Osteoblast (primary cell): ENCODE measurements at regions not wholly inside any gene's neighbourhood (a gene's known extent, or its start where the extent isn't known, plus 50 kb on each side); places are given as distances from the start of the nearest gene placed in this dataset.

Experiments used
- DNase-seq: peaks from one replicate; pipeline ENCODE4 v3.0.0; 2011; ENCODE audit warnings: low spot score, mixed read lengths; ENCODE audit not compliant: insufficient read length; ENCODE audit errors: missing footprints
- H2AFZ ChIP-seq: 2 replicates; pipeline ENCODE4 v1.6.0; 2011; ENCODE audit warnings: mild to moderate bottlenecking, low read length
- H3K27ac ChIP-seq: 2 replicates; pipeline ENCODE4 v1.5.1; 2011; ENCODE audit warnings: mild to moderate bottlenecking, low read depth, low read length, moderate library complexity
- H3K27me3 ChIP-seq: 2 replicates; pipeline ENCODE4 v1.6.0; 2012; ENCODE audit warnings: mild to moderate bottlenecking, control low read depth, inconsistent platforms, low read length, moderate library complexity; ENCODE audit not compliant: insufficient read depth
- H3K36me3 ChIP-seq: 2 replicates; pipeline ENCODE4 v1.5.1; 2011; ENCODE audit warnings: mild to moderate bottlenecking, low read length, control low read depth, moderate library complexity; ENCODE audit not compliant: insufficient read depth
- H3K4me1 ChIP-seq: 2 replicates; pipeline ENCODE4 v1.5.1; 2011; ENCODE audit warnings: mild to moderate bottlenecking, low read length, control low read depth, moderate library complexity; ENCODE audit not compliant: insufficient read depth
- H3K4me2 ChIP-seq: 2 replicates; pipeline ENCODE4 v1.6.0; 2011; ENCODE audit warnings: mild to moderate bottlenecking, low read length; ENCODE audit not compliant: insufficient read depth
- H3K4me3 ChIP-seq: fragments of 200-600 bp; sonication (generic); 3 replicates; pipeline ENCODE4 v1.5.1; 2012; ENCODE audit warnings: mild to moderate bottlenecking, low read length, inconsistent platforms; ENCODE audit not compliant: insufficient read depth
- H3K79me2 ChIP-seq: 2 replicates; pipeline ENCODE4 v1.6.0; 2012; ENCODE audit warnings: mild to moderate bottlenecking, low read length, control low read depth, inconsistent platforms; ENCODE audit not compliant: insufficient read depth
- H3K9me3 ChIP-seq: 2 replicates; pipeline ENCODE4 v1.5.1; 2011; ENCODE audit warnings: low read depth, low read length, control low read depth
- H4K20me1 ChIP-seq: 2 replicates; pipeline ENCODE4 v1.6.0; 2012; ENCODE audit warnings: mild to moderate bottlenecking, low read length, control low read depth; ENCODE audit not compliant: insufficient read depth
- TF ChIP-seq, protein P1 (sequence below): IDR thresholded peaks from 2 replicates; pipeline ENCODE4 v1.5.1; 2011; ENCODE audit warnings: mild to moderate bottlenecking, low read depth, low read length, moderate library complexity; ENCODE audit errors: extremely low read depth

DNA sequence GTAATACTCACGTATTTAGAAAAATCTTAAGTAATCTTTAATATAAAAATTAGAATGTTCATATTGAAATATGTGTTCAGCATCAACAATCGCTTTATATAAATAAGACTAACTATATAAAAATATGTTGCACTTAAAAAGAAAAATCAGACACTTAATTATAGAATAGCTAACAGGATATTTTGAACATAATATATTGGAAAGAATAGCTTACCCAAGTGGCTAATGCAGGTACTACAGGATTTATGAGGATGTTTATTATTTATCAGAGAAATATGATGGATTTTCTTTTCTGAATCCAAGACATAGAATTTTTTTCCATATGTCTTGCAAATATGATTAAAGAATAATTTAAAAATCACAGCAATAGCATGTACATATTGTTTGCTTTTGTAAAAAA is 567.9 kb upstream of the GBE1 start:
- Histone ChIP-seq H3K4me1 (no peaks in the 10 kb centered on the region), H3K27ac (no peak overlapping the region), H3K4me2 (no peak overlapping the region), H3K27me3 (no peaks in the 10 kb centered on the region), H3K36me3 (no peaks in the 10 kb centered on the region), H3K79me2 (no peaks in the 10 kb centered on the region), H4K20me1 (no peaks in the 10 kb centered on the region), H2AFZ (no peak overlapping the region), H3K9me3 (no peaks in the 10 kb centered on the region), H3K4me3 (no peak overlapping the region)
- TF ChIP-seq, protein P1, sequence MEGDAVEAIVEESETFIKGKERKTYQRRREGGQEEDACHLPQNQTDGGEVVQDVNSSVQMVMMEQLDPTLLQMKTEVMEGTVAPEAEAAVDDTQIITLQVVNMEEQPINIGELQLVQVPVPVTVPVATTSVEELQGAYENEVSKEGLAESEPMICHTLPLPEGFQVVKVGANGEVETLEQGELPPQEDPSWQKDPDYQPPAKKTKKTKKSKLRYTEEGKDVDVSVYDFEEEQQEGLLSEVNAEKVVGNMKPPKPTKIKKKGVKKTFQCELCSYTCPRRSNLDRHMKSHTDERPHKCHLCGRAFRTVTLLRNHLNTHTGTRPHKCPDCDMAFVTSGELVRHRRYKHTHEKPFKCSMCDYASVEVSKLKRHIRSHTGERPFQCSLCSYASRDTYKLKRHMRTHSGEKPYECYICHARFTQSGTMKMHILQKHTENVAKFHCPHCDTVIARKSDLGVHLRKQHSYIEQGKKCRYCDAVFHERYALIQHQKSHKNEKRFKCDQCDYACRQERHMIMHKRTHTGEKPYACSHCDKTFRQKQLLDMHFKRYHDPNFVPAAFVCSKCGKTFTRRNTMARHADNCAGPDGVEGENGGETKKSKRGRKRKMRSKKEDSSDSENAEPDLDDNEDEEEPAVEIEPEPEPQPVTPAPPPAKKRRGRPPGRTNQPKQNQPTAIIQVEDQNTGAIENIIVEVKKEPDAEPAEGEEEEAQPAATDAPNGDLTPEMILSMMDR = no peak
- no peak for DNase-seq

DNA sequence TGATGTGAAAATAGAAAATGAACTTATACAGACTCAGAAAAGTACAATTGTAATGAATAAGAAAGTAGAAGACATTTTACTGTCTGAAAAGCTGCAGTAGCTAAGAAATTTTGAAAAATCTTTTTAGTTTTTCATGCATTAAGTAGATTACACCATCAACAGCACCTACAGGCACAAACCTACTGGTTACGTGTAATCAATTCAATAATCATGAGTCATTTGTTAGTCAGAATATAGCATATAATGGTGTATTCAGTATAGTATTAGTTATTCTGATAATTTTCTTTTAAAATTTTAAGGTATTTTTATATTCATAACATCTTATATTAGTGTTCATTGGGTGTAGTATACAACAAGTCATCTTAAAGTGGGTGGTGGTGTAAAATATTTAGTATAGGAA is 550.5 kb upstream of the GBE1 start:
- Histone ChIP-seq H3K4me2 (no peak overlapping the region), H3K36me3 (no peaks in the 10 kb centered on the region)
- no peak for DNase-seq

GRCh38 chr3:82308755-82309154 is 547.3 kb upstream of the GBE1 start:
- H4K20me1 ChIP-seq = no peaks in the 10 kb centered on the region
- H3K27ac ChIP-seq = no peak overlapping the region
- no peaks in the 10 kb centered on the region for H3K36me3 ChIP-seq
- H3K27me3 ChIP-seq = no peaks in the 10 kb centered on the region
- no peak overlapping the region for H3K4me3 ChIP-seq
- H3K4me2 ChIP-seq = no peak overlapping the region
- H2AFZ ChIP-seq = no peak overlapping the region
- H3K9me3 ChIP-seq = no peaks in the 10 kb centered on the region
- H3K4me1 ChIP-seq = no peaks in the 10 kb centered on the region
- DNase-seq = no peak
- H3K79me2 ChIP-seq = no peaks in the 10 kb centered on the region
- TF ChIP-seq, protein P1 = no peak

More for the DNA sequence above, 550.5 kb upstream of the GBE1 start:
- Histone ChIP-seq H3K9me3 (no peaks in the 10 kb centered on the region), H2AFZ (no peak overlapping the region), H3K79me2 (no peaks in the 10 kb centered on the region), H3K27me3 (no peaks in the 10 kb centered on the region), H3K4me3 (no peak overlapping the region), H4K20me1 (no peaks in the 10 kb centered on the region), H3K4me1 (no peaks in the 10 kb centered on the region), H3K27ac (no peak overlapping the region)
- TF ChIP-seq, protein P1 = no peak

DNA sequence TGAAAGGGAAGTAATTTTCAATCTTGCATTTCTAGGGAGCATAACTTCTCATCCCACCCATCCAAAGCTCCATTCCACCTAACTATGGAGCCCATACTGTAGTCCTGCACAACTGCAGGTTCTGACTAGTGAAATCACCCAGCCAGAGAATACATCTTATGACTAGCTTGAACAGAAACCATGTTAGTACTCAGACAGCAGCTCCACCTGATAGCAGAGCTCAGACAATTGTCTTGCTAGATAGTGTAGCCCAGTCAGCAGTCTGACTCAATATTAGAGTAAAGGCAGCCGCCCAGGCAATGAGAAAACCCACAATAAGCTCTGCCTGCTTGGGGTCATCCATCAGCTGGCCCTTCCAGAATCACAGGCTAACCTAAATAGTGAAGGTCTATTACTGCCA is 544.7 kb upstream of the GBE1 start:
- Histone ChIP-seq H3K79me2 (no peaks in the 10 kb centered on the region), H3K36me3 (no peaks in the 10 kb centered on the region), H3K4me1 (no peaks in the 10 kb centered on the region), H3K9me3 (peaks cover 2% of the 10 kb centered on the region), H4K20me1 (no peaks in the 10 kb centered on the region), H3K4me2 (no peak overlapping the region), H2AFZ (no peak overlapping the region), H3K27me3 (no peaks in the 10 kb centered on the region), H3K27ac (no peak overlapping the region), H3K4me3 (no peak overlapping the region)
- TF ChIP-seq, protein P1 = no peak
- DNase-seq = no peak
